Tibial nerve (tissue), 4 donors: ENCODE measurements at regions not wholly inside any gene's neighbourhood (a gene's known extent, or its start where the extent isn't known, plus 50 kb on each side); places are given as distances from the start of the nearest gene placed in this dataset.

Experiments
- DNase-seq, 2 donors: peaks; one replicate each; pipeline ENCODE4 v3.0.0-alpha.2; 2019; ENCODE audit warnings: low spot score in 2 of 2
- H3K27ac ChIP-seq, 4 donors: fragments of 200-600 bp; sonication (generic) in 3 of 4; one replicate each; pipeline ENCODE4 v1.5.1; 2017 to 2019; ENCODE audit warnings: mild to moderate bottlenecking in 1 of 4
- H3K27me3 ChIP-seq, 2 donors: fragments of 200-600 bp; sonication (generic) in 1 of 2; one replicate each; pipeline versions ENCODE4 v1.5.1 to v1.6.0; 2017 to 2019
- H3K36me3 ChIP-seq, 3 donors: fragments of 200-600 bp; sonication (generic); one replicate each; pipeline ENCODE4 v1.5.1; 2018 to 2019
- H3K4me1 ChIP-seq, 4 donors: fragments of 200-600 bp; sonication (generic) in 3 of 4; one replicate each; pipeline ENCODE4 v1.5.1; 2017 to 2019
- H3K4me3 ChIP-seq, 4 donors: fragments of 200-600 bp; sonication (generic) in 3 of 4; one replicate each; pipeline ENCODE4 v1.5.1; 2017 to 2019; ENCODE audit warnings: mild to moderate bottlenecking in 1 of 4, moderate library complexity in 1 of 4
- H3K9me3 ChIP-seq, 4 donors: fragments of 200-600 bp; sonication (generic) in 3 of 4; one replicate each; pipeline ENCODE4 v1.5.1; 2017 to 2019
- CTCF ChIP-seq, 5 experiments: fragments of 200-600 bp in 3 of 5; fragments of 450-650 bp in 2 of 5; sonication (generic) in 3 of 5; IDR thresholded peaks; one replicate each; pipeline ENCODE4 v1.5.1; 2016 to 2019; ENCODE audit warnings: antibody characterized with exemption in 5 of 5, mild to moderate bottlenecking in 3 of 5, moderate library complexity in 2 of 5
- EP300 ChIP-seq, 2 donors: sonication (generic); formaldehyde crosslinking; IDR thresholded peaks; one replicate each; pipeline ENCODE4 v1.6.1; 2017; ENCODE audit warnings: antibody characterized with exemption in 2 of 2, mild to moderate bottlenecking in 1 of 2
- POLR2A ChIP-seq, 2 donors: fragments of 450-650 bp; IDR thresholded peaks; one replicate each; pipeline ENCODE4 v1.6.1; 2017; ENCODE audit warnings: antibody characterized with exemption in 2 of 2, mild to moderate bottlenecking in 2 of 2, moderate library complexity in 2 of 2
- WGBS, 2 donors: methylation state at CpG; one replicate each; pipeline ENCODE4 v1.1.5; 2018; 5-methylcytosine and 5-hydroxymethylcytosine counted together

GRCh38 chr16:63100082-63100481 lies 1063.8 kb upstream of the CDH8 start:
- Histone ChIP-seq H3K36me3 (no peaks in the 10 kb centered on the region), H3K27ac (no peak overlapping the region), H3K9me3 (no peaks in the 10 kb centered on the region), H3K27me3 (no peaks in the 10 kb centered on the region), H3K4me1 (no peaks in the 10 kb centered on the region), H3K4me3 (no peak overlapping the region)
- DNase-seq = no peak
- TF ChIP-seq CTCF (IDR thresholded peaks at IDR 0.05) (no peak), POLR2A (IDR thresholded peaks at IDR 0.05) (no peak), EP300 (IDR thresholded peaks at IDR 0.05) (no peak)
- WGBS, 2 donors = 77 to 80% methylated on average over 2 of the region's 2 CpGs

GRCh38 chr16:63096857-63097256 lies 1060.6 kb upstream of the CDH8 start:
- H3K27ac ChIP-seq = no peak overlapping the region
- H3K4me1 ChIP-seq = no peaks in the 10 kb centered on the region
- H3K27me3 ChIP-seq = no peaks in the 10 kb centered on the region
- no peaks in the 10 kb centered on the region for H3K36me3 ChIP-seq
- no peak for TF ChIP-seq CTCF (IDR thresholded peaks at IDR 0.05)
- TF ChIP-seq EP300 (IDR thresholded peaks at IDR 0.05) = no peak
- no peak for TF ChIP-seq POLR2A (IDR thresholded peaks at IDR 0.05)
- no peak overlapping the region for H3K4me3 ChIP-seq
- WGBS, 2 donors = 87 to 88% methylated on average over 5 of the region's 5 CpGs
- no peaks in the 10 kb centered on the region for H3K9me3 ChIP-seq
- no peak for DNase-seq

- no peak overlapping the region for H3K4me3 ChIP-seq
- no peaks in the 10 kb centered on the region for H3K27me3 ChIP-seq
- H3K4me1 ChIP-seq = no peaks in the 10 kb centered on the region
- H3K36me3 ChIP-seq = no peaks in the 10 kb centered on the region
- TF ChIP-seq POLR2A (IDR thresholded peaks at IDR 0.05) = no peak
- TF ChIP-seq EP300 (IDR thresholded peaks at IDR 0.05) = no peak
- TF ChIP-seq CTCF (IDR thresholded peaks at IDR 0.05) = no peak
- no peaks in the 10 kb centered on the region for H3K9me3 ChIP-seq
- DNase-seq = no peak
- H3K27ac ChIP-seq = no peak overlapping the region
These were observed 1056.5 kb upstream of the CDH8 start for GRCh38 chr16:63092736-63093135.

GRCh38 chr16:63082101-63082500 lies 1045.9 kb upstream of the CDH8 start:
- Histone ChIP-seq H3K36me3 (no peaks in the 10 kb centered on the region), H3K27me3 (no peaks in the 10 kb centered on the region), H3K4me1 (no peaks in the 10 kb centered on the region), H3K9me3 (no peaks in the 10 kb centered on the region), H3K4me3 (no peak overlapping the region), H3K27ac (no peak overlapping the region)
- no peak for DNase-seq
- TF ChIP-seq CTCF (IDR thresholded peaks at IDR 0.05) = no peak
- no peak for TF ChIP-seq EP300 (IDR thresholded peaks at IDR 0.05)
- TF ChIP-seq POLR2A (IDR thresholded peaks at IDR 0.05) = no peak
- 71 to 86% methylated on average over 2 of the region's 2 CpGs for WGBS, 2 donors

- no peak overlapping the region for H3K4me3 ChIP-seq
- 62 to 66% methylated on average over 1 of the region's 1 CpG for WGBS, 2 donors
- no peaks in the 10 kb centered on the region for H3K4me1 ChIP-seq
- H3K36me3 ChIP-seq = no peaks in the 10 kb centered on the region
- TF ChIP-seq POLR2A (IDR thresholded peaks at IDR 0.05) (no peak), CTCF (IDR thresholded peaks at IDR 0.05) (no peak), EP300 (IDR thresholded peaks at IDR 0.05) (no peak)
- H3K27ac ChIP-seq = no peak overlapping the region
- H3K9me3 ChIP-seq = peaks cover 0 to 4% (median 0%) of the 10 kb centered on the region in 4 donors
- no peaks in the 10 kb centered on the region for H3K27me3 ChIP-seq
- DNase-seq = no peak
These were observed 1044.5 kb upstream of the CDH8 start for GRCh38 chr16:63080746-63081145.
